Caco-2 (cell line): ENCODE measurements at regions not wholly inside any gene's neighbourhood (a gene's known extent, or its start where the extent isn't known, plus 50 kb on each side); places are given as distances from the start of the nearest gene placed in this dataset.

ENCODE experiments used
- BruUV-seq: library from RNA; stranded (reverse); fragments of 400-500 nt; replicated peaks from 2 replicates; lab custom pipeline; 2021; lab: Mats Ljungman, UMichigan
- CTCF ChIA-PET: fragments of 300-600 bp; sonication (Branson Sonifier 250); formaldehyde crosslinking; loops from one replicate; lab custom pipeline; 2022; ENCODE audit warnings: antibody characterized with exemption; lab: Charles Lee
- POLR2A ChIA-PET: fragments of 300-600 bp; sonication (Branson Sonifier 250); formaldehyde crosslinking; loops from one replicate; lab custom pipeline; 2022; ENCODE audit warnings: antibody characterized with exemption; lab: Charles Lee
- DNase-seq, 2 experiments: peaks; one replicate each; pipeline versions ENCODE4 v3.0.0 to v3.0.0-alpha.2; 2020 to 2022
- H3K27me3 ChIP-seq: replicated peaks from 2 replicates; pipeline ENCODE4 v1.6.0; 2011; ENCODE audit warnings: low read length; ENCODE audit not compliant: control insufficient read depth, insufficient read depth
- H3K36me3 ChIP-seq: 2 replicates; pipeline ENCODE4 v1.5.1; 2011; ENCODE audit warnings: low read length; ENCODE audit not compliant: control insufficient read depth, insufficient read depth
- H3K4me1 ChIP-seq: fragments of 250-450 bp; sonication (Bioruptor Pico); 2 replicates; pipeline ENCODE4 v1.5.1; 2020; ENCODE audit warnings: mild to moderate bottlenecking
- H3K4me3 ChIP-seq: 2 replicates; pipeline ENCODE4 v1.5.1; 2011; ENCODE audit warnings: low read depth, mild to moderate bottlenecking, control low read depth, low read length
- H3K9me3 ChIP-seq: fragments of 250-450 bp; sonication (Bioruptor Pico); 2 replicates; pipeline ENCODE4 v1.5.1; 2020; ENCODE audit warnings: mild to moderate bottlenecking, moderate library complexity
- H3K27ac Mint-ChIP-seq: one replicate; pipeline ENCODE4 v1.8.0; 2022; ENCODE audit warnings: mixed read lengths; ENCODE audit not compliant: unreplicated experiment
- H3K27me3 Mint-ChIP-seq: one replicate; pipeline ENCODE4 v1.8.0; 2022; ENCODE audit warnings: mixed read lengths; ENCODE audit not compliant: insufficient read depth, unreplicated experiment
- H3K36me3 Mint-ChIP-seq: one replicate; pipeline ENCODE4 v1.8.0; 2022; ENCODE audit warnings: mild to moderate bottlenecking, mixed read lengths; ENCODE audit not compliant: insufficient read depth, unreplicated experiment
- H3K4me1 Mint-ChIP-seq: one replicate; pipeline ENCODE4 v1.8.0; 2022; ENCODE audit warnings: low read depth, mixed read lengths; ENCODE audit not compliant: unreplicated experiment
- H3K4me3 Mint-ChIP-seq: one replicate; pipeline ENCODE4 v1.8.0; 2022; ENCODE audit warnings: mild to moderate bottlenecking, moderate library complexity, mixed read lengths; ENCODE audit not compliant: unreplicated experiment
- H3K9me3 Mint-ChIP-seq: one replicate; pipeline ENCODE4 v1.8.0; 2022; ENCODE audit warnings: mixed read lengths; ENCODE audit not compliant: unreplicated experiment
- intact Hi-C: fragments of 100-400 bp; cut with micrococcal nuclease; formaldehyde crosslinking; loops from one replicate; pipeline ENCODE4 v1.10.0; 2022; ENCODE audit not compliant: unreplicated experiment
- TF ChIP-seq, protein P1 (sequence below), 2 experiments: fragments of 200-600 bp in 1 of 2; IDR thresholded peaks; 1 replicate in 1 of 2; 2 replicates in 1 of 2; pipeline versions ENCODE4 v1.5.1 to v1.8.0; 2011 to 2022; ENCODE audit warnings: antibody characterized with exemption in 1 of 2, control low read depth in 1 of 2, inconsistent platforms in 1 of 2, low read depth in 1 of 2, low read length in 1 of 2, mild to moderate bottlenecking in 1 of 2, moderate library complexity in 1 of 2; ENCODE audit not compliant: insufficient read depth in 1 of 2, severe bottlenecking in 1 of 2, unreplicated experiment in 1 of 2

- TF ChIP-seq, protein P1, sequence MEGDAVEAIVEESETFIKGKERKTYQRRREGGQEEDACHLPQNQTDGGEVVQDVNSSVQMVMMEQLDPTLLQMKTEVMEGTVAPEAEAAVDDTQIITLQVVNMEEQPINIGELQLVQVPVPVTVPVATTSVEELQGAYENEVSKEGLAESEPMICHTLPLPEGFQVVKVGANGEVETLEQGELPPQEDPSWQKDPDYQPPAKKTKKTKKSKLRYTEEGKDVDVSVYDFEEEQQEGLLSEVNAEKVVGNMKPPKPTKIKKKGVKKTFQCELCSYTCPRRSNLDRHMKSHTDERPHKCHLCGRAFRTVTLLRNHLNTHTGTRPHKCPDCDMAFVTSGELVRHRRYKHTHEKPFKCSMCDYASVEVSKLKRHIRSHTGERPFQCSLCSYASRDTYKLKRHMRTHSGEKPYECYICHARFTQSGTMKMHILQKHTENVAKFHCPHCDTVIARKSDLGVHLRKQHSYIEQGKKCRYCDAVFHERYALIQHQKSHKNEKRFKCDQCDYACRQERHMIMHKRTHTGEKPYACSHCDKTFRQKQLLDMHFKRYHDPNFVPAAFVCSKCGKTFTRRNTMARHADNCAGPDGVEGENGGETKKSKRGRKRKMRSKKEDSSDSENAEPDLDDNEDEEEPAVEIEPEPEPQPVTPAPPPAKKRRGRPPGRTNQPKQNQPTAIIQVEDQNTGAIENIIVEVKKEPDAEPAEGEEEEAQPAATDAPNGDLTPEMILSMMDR (IDR thresholded peaks at IDR 0.05; ENCODE audit: insufficient read depth in 1 of 2, low read depth in 1 of 2, low read length in 1 of 2, severe bottlenecking in 1 of 2, unreplicated experiment in 1 of 2), result no peak
- Histone ChIP-seq H3K4me3 (no peak overlapping the region), H3K9me3 (no peaks in the 10 kb centered on the region), H3K27me3 (no peaks in the 10 kb centered on the region), H3K36me3 (no peaks in the 10 kb centered on the region), H3K4me1 (no peaks in the 10 kb centered on the region)
- intact Hi-C loops, result no loop called here
- Mint-ChIP-seq H3K27ac (no peak overlapping the region), H3K9me3 (no peaks in the 10 kb centered on the region), H3K4me3 (no peak overlapping the region), H3K36me3 (no peaks in the 10 kb centered on the region), H3K4me1 (no peaks in the 10 kb centered on the region), H3K27me3 (peaks cover 8% of the 10 kb centered on the region)
- no TSS peak for BruUV-seq
- ChIA-PET CTCF (no interaction called here), POLR2A (no interaction called here)
- no peak for DNase-seq
Observed at GRCh38 chr2:12211326-12212175, 465.1 kb downstream of the LPIN1 start.

GRCh38 chr2:12212841-12213597 lies 466.6 kb downstream of the LPIN1 start:
- H3K36me3 Mint-ChIP-seq, result no peaks in the 10 kb centered on the region

DNA sequence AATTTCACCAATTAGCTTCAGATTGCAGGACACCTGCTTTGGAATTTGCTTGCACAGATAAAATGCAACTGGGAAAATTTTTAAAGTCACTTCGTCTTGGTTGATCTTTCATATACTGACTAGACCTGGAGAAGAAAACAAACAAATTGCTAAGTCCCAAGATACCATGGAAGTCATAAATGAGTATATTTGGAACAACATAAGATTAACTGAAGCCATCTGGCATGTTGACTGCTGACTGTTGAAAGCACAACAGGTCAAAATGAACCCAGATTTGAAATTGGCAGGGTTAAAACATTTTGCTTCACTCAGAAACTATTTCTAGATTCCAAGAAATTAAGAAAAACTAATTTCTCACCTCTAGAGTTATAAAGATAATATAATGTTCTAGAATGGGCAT lies 470.7 kb downstream of the LPIN1 start:
- Mint-ChIP-seq H3K4me1 (no peaks in the 10 kb centered on the region), H3K27ac (no peak overlapping the region), H3K27me3 (peaks cover 4% of the 10 kb centered on the region), H3K4me3 (no peak overlapping the region), H3K36me3 (no peaks in the 10 kb centered on the region), H3K9me3 (peaks cover 10% of the 10 kb centered on the region)
- TF ChIP-seq, protein P1 (IDR thresholded peaks at IDR 0.05; ENCODE audit: insufficient read depth in 1 of 2, low read depth in 1 of 2, low read length in 1 of 2, severe bottlenecking in 1 of 2, unreplicated experiment in 1 of 2), result no peak
- Histone ChIP-seq H3K4me1 (no peaks in the 10 kb centered on the region), H3K27me3 (no peaks in the 10 kb centered on the region), H3K4me3 (no peak overlapping the region), H3K9me3 (no peaks in the 10 kb centered on the region), H3K36me3 (no peaks in the 10 kb centered on the region)
- ChIA-PET CTCF (no interaction called here), POLR2A (no interaction called here)
- intact Hi-C loops, result no loop called here
- no peak for DNase-seq
- BruUV-seq, result no TSS peak

More at GRCh38 chr2:12212841-12213597, 466.6 kb downstream of the LPIN1 start:
- Histone ChIP-seq H3K4me3 (no peak overlapping the region), H3K9me3 (no peaks in the 10 kb centered on the region), H3K36me3 (no peaks in the 10 kb centered on the region), H3K27me3 (no peaks in the 10 kb centered on the region), H3K4me1 (no peaks in the 10 kb centered on the region)
- BruUV-seq, result no TSS peak
- intact Hi-C loops, result no loop called here
- CTCF ChIA-PET, result no interaction called here
- no peak for DNase-seq
- Mint-ChIP-seq H3K4me1 (no peaks in the 10 kb centered on the region), H3K9me3 (no peaks in the 10 kb centered on the region), H3K27me3 (peaks cover 8% of the 10 kb centered on the region), H3K4me3 (no peak overlapping the region), H3K27ac (no peak overlapping the region)
- POLR2A ChIA-PET, result no interaction called here
- TF ChIP-seq, protein P1 (IDR thresholded peaks at IDR 0.05; ENCODE audit: insufficient read depth in 1 of 2, low read depth in 1 of 2, low read length in 1 of 2, severe bottlenecking in 1 of 2, unreplicated experiment in 1 of 2), result no peak
